ENCODE measurements at regions not wholly inside any gene's neighbourhood (a gene's known extent, or its start where the extent isn't known, plus 50 kb on each side); places are given as distances from the start of the nearest gene placed in this dataset.
"Not testable (repeated sequence)": the region's sequence is repeated elsewhere in the genome, so short reads cannot be mapped to it uniquely, and the experiment has no call there.

DNA sequence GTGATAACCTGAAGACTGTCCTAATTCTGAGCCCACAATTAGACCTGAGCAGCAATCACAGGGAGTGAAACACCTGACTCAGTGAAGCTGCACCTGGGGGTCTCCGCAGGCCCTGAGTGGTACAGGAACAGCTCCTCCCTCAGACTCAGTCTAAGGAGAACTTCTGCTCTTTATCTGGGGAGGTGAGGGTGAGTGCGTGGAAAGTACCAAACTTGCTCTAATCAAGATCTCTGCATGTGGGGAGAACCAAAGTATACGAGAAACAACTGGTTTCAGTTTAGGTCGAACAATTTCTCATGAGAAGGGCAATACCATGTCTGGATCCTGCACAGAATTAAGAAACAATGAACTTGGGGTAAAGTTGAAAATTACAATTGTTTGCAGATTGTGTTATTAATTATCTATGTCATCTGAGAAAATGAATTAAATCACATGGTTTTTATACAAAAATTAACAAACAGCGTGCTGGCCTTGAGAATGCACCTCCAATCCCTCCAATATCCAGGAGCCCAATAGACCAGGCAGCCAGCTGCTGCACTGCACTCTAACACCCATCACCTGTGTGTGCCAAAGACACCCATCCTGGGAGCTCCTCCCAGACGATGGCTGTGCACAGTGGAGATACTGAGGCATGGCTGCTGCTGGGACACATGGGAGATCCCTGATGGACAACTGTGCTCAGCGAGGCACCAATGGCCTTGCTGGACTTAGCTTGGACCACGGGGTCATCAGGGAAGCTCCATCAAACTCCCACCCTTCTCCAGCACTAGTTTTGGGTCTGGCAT is 828.8 kb downstream of the TMEM121 start:
- DNase-seq (ENCODE audit: low spot score), result not testable (repeated sequence)

DNA sequence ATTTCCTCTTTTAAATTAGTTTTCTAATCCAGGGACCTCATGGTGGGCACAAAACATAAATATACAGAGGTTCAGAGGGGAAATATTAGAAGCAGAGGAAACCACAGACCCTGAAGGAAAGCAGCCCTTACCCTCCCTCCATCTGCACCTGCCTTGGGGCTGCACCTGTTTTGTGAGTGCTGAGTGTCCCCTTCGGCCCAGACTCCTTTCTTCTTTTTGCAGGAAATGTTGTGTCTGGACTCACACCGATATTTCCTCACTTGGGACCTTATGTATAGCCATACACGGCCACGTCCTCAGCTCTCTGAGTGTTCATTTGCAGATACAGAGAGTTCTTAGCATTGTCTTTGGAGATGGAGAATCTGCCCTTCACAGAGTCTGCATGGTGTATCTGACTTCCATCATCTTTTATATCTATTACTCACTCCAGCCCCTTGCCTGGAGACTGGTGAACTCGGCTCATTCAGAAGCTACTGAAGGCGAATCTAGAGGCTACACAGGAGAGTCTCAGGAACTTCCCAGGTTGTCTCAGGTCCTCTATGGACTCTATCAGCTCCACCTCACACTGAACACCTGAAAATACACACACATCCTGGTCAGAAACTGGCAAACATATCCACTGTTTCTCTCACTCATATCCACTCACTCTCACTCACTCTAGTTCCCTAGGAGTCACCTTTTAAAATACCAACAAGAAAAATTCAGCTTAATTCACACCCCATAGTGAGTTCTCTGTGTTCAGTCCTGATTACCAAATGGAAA is 829.7 kb downstream of the TMEM121 start:
- DNase-seq (ENCODE audit: low spot score), result not testable (repeated sequence)

DNA sequence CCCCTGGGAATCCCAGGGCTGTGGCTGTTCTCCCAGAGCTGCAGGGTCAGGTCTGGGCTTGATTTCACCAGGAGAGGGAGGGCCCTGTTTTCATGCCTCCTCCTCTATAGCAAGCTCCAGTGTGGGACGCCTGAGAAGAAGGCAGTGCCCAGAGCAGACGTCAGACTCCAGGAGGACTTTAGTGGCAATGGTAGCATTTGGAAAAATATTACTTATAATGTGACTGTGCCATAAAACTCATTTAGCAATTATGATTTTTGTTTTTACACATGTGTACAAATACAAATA is 830.2 kb downstream of the TMEM121 start:
- DNase-seq (ENCODE audit: low spot score), result not testable (repeated sequence)

DNA sequence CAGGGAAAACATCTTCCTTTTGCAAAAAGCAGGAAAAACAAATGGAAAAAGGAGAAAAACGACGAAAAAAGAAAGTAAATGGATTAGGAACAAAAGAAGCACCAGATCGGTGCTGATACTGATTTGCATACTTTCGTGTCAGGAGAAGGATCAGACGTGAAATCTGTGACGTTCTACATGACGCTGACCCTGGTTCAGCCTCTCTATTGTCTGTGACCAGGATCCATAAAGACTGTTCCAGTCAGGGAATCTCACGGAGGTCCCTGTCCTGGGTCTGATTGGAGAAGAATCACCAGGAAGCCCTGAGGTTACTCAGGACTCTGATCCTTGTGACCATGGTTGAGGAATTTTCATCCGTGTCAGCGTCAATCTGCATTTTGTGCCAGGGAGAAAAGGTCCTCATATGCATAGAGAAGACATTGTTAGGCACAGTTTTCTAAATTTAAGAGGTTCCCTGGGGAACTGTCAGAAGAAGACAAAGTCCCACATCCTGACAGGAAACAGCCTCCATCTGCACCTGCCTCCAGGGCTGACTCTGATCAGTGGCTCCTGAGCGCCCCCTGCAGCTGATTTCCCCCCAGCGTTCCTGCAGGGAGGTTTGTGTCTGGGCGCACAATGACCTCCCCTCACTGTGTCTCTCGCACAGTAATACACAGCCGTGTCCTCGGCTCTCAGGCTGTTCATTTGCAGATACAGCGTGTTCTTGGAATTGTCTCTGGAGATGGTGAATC is 832.9 kb downstream of the TMEM121 start:
- not testable (repeated sequence) for DNase-seq (ENCODE audit: low spot score)

DNA sequence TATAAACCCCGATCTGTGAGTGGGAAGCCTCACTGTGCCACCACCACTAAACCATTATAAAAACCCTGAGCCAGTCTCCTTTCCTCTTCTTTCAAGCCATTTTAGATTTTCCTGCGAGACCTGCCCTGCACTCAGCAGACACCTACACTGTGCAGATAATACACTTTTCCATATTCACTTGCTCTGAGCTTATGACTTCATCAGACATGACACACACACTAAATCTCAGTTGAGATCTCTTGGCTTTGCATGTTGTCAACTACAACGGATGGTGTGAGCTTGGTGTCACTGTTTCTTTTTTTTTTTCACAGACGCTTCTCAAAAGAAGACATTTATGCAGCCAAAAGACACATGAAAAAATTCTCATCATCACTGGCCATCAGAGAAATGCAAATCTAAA is 839.0 kb downstream of the TMEM121 start:
- DNase-seq (ENCODE audit: low spot score), result not testable (repeated sequence)

DNA sequence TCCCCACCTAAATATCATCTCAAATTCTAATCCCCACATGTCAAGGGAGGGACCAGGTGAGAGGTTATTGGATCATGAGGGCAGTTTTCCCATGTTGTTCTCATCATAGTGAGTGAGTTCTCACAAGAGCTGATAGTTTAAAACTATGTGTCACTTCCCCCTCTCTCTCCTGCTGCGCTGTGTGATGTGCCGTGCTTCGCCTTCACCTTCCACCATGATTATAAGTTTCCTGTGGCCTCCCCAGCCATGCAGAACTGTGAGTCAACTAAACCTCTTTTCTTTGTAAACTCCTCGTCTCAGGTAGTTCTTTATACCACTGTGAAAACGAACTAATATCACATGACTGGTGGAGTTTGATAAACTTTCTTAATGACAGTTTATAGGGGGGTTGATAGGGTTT is 839.5 kb downstream of the TMEM121 start:
- DNase-seq (ENCODE audit: low spot score), result not testable (repeated sequence)

DNA sequence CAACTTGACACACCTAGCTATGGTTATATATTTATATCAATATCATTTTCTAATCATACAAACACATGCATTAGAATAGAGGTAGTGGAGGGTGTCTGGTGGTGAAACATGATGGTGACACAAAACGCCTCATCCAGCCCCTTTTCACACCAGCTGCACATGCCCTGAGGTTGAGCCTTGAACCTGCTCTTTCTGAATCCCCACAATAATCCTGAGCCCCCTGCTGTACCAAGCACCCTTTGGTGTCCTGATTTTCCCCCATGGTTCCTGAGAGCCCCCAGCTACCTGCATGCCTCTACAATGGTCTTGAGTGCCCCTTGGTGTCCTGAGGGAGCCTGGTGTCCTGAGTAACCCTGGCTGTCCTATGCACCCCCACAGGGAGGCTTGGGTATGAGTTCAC is 840.6 kb downstream of the TMEM121 start:
- not testable (repeated sequence) for DNase-seq (ENCODE audit: low spot score)

DNA sequence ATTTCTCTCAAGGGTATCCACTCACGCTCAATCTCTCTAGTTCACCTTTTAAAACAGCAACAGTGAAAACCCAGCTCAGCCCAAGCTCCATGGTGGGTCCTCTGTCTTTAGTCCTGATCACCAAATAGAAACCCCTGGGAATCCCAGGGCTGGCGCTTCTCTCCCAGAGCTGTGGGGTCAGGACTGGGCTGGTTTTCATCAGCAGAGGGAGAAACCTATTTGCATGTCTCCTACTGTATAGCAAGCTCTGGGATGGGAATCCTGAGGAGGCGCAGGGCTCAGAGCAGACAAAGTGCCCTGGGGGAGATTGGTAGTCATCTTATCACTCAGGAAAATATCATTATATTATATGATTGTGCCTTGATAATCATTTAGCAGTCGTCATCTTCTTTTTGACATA is 843.1 kb downstream of the TMEM121 start:
- DNase-seq (ENCODE audit: low spot score), result not testable (repeated sequence)

DNA sequence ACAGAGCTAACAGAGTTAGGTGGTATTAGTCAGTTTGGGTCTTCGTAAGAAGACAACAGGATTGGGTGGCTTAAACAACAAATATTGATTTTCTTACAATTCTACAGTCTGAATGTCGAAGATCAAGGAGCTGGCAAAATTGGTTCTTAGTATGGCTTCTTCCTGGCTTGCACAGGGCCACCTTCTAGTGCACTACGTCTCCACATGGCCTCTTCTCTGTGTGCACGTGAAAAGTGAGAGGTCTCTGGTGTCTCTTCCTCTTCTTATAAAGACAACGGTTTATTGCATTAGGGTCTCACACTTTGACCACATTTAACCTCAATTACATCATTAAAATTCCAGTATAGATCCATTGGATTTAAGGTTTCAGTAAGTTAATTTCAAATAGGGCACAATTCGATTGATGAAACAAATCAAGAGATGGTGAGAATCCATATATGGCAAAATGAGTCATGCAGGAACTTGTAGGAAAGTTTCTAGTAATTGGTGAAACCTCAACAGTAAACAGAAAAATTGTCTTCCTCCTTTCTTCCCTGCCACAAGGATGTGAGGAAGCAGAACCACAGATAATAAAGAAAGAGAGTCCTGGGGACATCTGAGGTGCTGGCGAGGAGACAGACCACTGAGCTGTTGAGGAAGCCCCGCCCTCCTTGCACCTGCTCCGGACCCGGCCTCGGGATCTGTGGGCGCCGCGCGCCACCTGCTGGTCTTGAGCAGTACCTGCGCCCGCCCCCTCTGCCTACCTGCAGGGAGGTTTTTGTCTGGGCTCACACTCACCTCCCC is 846.7 kb downstream of the TMEM121 start:
- no peak for DNase-seq (ENCODE audit: low spot score)

DNA sequence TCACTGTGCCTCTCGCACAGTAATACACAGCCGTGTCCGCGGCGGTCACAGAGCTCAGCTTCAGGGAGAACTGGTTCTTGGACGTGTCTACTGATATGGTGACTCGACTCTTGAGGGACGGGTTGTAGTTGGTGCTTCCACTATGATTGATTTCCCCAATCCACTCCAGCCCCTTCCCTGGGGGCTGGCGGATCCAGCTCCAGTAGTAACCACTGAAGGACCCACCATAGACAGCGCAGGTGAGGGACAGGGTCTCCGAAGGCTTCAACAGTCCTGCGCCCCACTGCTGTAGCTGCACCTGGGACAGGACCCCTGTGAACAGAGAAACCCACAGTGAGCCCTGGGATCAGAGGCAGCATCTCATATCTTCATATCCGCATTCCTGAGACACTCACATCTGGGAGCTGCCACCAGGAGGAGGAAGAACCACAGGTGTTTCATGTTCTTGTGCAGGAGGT is 847.3 kb downstream of the TMEM121 start:
- DNase-seq (ENCODE audit: low spot score), result not testable (repeated sequence)

DNA sequence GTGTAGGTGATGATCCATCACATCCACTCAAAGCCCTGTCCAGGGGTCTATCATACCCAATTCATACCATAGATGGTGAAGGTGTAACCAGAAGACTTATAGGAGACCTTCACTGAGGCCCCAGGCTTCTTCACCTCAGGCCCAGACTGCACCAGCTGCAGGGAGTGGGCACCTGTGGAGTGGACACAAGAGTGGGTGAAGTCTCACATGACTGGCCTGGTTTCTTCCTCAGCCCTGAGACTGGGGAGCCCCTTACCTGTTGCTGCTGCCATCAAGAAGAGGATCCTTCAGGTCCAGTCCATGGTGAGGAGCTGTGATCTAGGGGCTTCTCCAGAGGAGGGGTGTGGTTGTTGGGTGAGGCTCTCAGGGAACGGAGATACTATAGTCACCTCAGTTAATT is 851.0 kb downstream of the TMEM121 start:
- no peak for DNase-seq (ENCODE audit: low spot score)

DNA sequence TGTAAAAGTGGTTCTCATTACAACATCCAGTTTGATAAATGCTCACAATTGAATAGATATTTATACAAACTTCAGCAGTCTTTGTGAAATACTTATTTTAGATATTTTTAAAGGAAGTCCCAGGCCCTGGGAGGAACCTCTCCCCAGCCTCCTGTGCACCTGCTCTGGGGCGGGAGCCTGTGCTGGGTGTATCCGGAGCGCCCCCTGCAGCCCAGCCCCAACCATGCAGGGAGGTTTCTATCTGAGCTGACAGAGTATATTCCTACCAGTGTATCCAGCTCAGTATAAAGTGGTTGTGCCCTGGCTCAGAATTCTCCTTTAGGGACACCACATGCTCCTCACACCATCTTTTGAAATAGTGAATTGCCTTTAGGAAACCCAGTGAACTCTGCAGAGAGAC is 851.8 kb downstream of the TMEM121 start:
- no peak for DNase-seq (ENCODE audit: low spot score)

DNA sequence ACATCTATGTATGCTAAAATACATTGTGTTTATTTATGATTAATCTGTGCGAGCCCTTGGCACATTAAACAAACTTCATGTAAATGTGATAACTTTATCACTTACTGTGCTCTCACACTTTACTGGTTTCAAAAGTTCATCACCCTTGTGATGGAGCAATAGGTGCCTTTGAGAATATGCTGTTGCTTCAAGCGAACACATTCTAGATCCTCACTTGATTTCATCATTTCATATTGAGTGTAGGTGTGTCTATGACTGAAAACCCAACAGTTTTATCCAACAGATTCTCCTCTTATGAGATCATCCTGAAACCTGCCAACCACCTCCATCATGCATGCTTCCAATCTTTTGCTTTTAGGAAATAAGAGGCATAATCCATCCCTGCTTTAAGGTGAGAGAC is 854.4 kb downstream of the TMEM121 start:
- no peak for DNase-seq (ENCODE audit: low spot score)

DNA sequence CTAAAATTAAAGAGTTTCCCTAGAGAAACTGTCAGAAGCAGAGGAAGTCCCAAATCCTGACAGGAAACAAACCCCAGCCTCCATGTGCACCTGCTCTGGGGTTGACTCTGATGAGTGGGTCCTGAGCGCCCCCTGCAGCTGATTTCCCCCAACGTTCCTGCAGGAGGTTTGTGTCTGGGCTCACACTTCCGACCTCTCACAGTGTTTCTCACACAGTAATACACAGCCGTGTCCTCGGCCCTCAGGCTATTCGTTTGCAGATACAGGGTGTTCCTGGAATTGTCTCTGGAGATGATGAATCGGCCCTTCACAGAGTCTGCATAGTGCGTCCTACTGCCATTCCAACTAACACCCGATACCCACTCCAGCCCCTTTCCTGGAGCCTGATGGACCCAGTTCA is 862.8 kb downstream of the TMEM121 start:
- DNase-seq (ENCODE audit: low spot score), result not testable (repeated sequence)

DNA sequence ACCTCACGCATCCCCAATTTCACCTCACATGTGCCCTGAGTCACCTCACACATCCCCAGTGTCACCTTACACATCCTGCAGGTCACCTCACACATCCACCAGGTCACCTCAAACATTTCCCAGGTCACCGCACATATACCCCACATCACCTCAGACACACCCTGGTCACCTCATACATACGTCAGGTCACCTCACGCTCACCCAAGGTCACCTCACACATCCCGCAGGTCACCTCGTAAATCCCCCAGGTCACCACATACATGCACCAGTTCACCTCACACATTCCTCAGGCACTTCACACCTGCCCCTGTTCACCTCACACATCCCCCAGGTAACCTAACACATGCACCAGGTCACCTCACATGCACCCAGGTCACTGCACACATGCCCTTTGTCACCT is 864.0 kb downstream of the TMEM121 start:
- DNase-seq (ENCODE audit: low spot score), result no peak

DNA sequence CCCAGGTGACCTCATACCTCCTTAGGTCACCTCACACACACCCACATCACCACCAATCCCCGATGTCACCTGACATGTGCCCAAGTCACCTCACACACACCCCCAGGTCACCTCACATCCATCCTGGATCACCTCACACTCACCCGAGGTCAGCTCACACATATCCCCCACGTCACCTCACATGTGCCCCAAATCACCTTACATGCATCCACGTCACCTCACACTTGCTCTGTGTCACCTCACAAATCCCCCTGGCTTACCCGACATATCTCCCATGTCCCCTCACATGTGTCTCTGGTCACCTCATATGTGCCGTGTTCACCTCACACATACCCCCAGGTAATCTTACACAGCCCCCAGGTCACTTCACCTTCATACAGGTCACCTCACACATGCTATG is 864.6 kb downstream of the TMEM121 start:
- no peak for DNase-seq (ENCODE audit: low spot score)

DNA sequence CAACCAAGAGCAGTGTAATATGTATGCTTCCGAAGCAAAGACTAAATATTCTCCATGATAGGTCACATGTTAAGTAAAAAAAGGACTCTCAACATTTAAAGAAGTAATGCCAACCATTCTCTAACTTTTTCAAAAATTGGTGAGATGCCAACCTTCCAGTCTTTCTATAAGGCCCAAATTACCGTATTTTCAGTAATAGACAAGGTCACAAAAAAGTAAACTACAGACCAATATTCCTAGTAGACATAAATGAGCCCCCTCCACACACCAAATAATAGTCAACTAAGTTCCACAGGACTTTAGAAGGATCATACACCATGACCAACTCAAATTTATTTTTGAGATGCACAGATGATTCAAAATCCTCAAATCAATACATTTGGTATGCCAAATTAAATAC is 867.4 kb downstream of the TMEM121 start:
- no peak for DNase-seq (ENCODE audit: low spot score)

DNA sequence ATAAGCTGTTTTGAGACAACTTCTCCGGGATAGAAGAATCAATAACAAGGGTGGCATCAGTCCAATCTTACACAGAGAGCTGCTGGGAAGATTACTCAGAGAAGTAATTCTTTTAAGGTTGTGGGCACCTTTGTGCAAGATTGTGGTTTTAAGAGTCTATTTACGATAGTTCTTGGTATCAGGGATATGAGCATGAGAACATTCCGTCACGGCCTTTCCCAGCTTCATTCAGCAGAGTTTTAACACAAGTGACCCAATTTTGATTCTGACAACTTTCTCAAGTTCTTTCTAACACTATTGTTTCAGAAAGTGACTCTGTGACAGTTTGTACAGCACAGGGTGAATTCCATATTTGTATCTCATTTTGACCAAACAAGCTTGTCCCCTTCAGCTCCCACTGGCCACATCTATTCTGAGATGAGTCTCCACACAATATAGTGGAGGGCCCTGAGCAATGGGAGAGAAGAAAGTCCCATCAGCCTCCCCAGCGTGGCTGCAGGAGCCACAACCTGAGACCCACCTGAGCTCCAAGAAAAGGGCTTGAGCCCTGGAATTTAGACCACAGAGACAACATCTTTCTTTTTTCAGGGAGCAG is 869.2 kb downstream of the TMEM121 start:
- DNase-seq (ENCODE audit: low spot score), result no peak

DNA sequence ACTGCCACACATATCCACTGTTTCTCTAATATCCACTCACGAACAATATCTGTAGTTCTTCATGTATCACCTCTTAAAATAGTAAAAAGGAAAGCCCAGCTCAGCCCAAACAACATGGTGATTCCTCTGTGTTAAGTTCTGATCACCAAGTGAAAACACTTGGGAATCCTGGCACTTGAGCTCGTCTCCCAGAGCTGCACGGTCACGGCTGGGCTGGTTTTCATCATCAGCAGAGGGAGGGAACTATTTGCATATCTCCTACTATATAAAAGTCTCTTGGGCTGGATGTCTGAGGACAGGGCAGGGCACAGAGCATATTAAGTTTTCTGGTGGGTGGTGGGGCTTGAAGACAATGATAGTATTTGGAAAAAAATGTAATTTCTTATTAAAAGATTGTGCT is 870.6 kb downstream of the TMEM121 start:
- no peak for DNase-seq (ENCODE audit: low spot score)

DNA sequence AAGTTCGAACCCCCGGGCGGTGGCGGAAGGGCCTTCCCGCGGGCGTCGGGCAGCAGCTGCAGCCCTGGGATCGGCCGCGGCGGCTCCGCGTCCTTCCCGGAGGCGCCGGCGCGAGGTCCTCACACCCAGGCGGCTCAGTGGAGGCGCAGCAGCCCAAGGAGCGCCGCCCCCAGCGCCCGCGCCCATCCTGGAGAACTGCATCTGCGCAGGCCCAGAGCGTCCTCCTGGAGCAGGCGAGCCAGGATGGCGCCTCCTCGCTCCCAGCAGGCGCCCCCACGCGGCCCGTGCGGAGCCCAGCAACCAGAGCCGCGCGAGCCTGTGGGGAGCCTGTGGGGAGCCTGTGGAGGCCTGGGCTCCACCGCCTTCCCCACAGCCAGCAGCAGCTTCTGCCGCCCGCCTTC is 872.5 kb downstream of the TMEM121 start:
- DNase-seq (ENCODE audit: low spot score), result not testable (repeated sequence)

DNA sequence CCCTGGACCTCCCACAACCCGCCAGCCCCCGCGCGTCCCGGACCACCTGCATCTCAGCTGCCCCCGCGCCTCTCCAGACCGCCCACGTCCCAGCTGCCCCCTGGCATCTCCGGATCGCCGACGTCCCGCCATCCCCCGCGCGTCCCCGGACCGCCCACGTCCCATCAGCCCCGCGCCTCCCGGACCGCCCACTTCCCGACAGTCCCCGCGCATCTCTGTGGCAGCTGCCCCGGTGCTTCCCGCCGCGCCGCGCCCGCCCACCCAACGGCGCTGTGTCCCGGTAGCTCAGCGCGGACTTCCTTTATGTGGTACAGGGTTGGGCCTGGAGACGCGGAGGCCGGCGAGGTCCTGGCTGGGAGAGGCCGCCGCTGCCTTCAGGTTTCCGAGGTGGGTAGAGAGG is 874.9 kb downstream of the TMEM121 start:
- DNase-seq (ENCODE audit: low spot score), result not testable (repeated sequence)

DNA sequence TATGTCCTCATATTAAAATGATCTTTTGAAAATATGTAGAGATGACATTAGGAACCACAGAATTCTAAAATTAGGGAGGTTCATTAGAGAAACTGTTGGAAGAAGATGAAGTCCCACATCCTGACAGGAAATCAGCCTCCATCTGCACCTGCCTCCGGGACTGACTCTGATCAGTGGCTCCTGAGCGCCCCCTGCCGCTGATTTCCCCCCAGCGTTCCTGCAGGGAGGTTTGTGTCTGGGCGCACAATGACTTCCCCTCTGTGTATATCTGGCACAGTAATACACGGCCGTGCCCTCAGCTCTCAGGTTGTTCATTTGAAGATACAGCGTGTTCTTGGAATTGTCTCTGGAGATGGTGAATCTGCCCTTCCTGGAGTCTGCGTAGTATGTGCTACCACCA is 883.8 kb downstream of the TMEM121 start:
- DNase-seq (ENCODE audit: low spot score), result not testable (repeated sequence)

All from Ammon's horn (tissue), 1 donor.